ENCODE measurements at regions not wholly inside any gene's neighbourhood (a gene's known extent, or its start where the extent isn't known, plus 50 kb on each side); places are given as distances from the start of the nearest gene placed in this dataset.

DNA sequence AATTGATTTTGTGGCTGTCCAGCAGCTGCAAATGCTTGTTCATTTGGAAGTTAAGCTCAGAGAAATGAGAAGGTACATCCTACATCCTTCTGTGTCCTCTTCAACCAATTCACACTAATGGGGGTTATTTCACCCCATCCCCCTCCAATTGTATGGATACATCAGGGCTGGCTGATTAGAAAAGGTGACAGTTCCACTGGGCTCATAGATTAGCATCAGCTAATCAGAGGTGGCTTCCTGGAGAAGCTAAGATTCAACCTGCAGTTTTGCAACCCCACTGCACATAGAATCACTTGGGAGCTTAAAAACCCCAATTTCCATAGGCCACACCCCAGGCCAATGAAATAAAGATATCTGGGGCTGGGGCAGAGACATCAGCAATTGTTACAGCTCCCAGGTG, 217.7 kb upstream of the TLE3 start:
- no peak for TF ChIP-seq L3MBTL2 (IDR thresholded peaks at IDR 0.05)
- TF ChIP-seq, protein P1, sequence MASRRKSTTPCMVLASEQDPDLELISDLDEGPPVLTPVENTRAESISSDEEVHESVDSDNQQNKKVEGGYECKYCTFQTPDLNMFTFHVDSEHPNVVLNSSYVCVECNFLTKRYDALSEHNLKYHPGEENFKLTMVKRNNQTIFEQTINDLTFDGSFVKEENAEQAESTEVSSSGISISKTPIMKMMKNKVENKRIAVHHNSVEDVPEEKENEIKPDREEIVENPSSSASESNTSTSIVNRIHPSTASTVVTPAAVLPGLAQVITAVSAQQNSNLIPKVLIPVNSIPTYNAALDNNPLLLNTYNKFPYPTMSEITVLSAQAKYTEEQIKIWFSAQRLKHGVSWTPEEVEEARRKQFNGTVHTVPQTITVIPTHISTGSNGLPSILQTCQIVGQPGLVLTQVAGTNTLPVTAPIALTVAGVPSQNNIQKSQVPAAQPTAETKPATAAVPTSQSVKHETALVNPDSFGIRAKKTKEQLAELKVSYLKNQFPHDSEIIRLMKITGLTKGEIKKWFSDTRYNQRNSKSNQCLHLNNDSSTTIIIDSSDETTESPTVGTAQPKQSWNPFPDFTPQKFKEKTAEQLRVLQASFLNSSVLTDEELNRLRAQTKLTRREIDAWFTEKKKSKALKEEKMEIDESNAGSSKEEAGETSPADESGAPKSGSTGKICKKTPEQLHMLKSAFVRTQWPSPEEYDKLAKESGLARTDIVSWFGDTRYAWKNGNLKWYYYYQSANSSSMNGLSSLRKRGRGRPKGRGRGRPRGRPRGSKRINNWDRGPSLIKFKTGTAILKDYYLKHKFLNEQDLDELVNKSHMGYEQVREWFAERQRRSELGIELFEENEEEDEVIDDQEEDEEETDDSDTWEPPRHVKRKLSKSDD (conservative IDR thresholded peaks at IDR 0.05; ENCODE audit: low read length): no peak
